Neuron (in vitro differentiated cells): ENCODE measurements at regions not wholly inside any gene's neighbourhood (a gene's known extent, or its start where the extent isn't known, plus 50 kb on each side); places are given as distances from the start of the nearest gene placed in this dataset.
"Not testable (repeated sequence)": the region's sequence is repeated elsewhere in the genome, so short reads cannot be mapped to it uniquely, and the experiment has no call there.

ENCODE experiments used
- H2AFZ ChIP-seq: one replicate; pipeline ENCODE4 v1.6.1; 2013; ENCODE audit warnings: low read depth, mild to moderate bottlenecking, inconsistent platforms, low read length, moderate library complexity
- H3K27me3 ChIP-seq: one replicate; pipeline ENCODE4 v1.6.1; 2013; ENCODE audit warnings: low read length; ENCODE audit not compliant: insufficient read depth
- H3K36me3 ChIP-seq: one replicate; pipeline ENCODE4 v1.6.1; 2013; ENCODE audit warnings: low read length; ENCODE audit not compliant: insufficient read depth
- H3K4me1 ChIP-seq: one replicate; pipeline ENCODE4 v1.6.1; 2013; ENCODE audit warnings: low read length; ENCODE audit not compliant: insufficient read depth
- H3K4me3 ChIP-seq: 2 replicates; pipeline ENCODE4 v1.5.1; 2013; ENCODE audit warnings: mild to moderate bottlenecking, low read length, moderate library complexity
- H3K9me3 ChIP-seq: one replicate; pipeline ENCODE4 v1.6.1; 2013; ENCODE audit warnings: low read length

GRCh38 chr16:60771138-60771537 lies 1265.1 kb downstream of the CDH8 start:
- H3K4me1 ChIP-seq: no peaks in the 10 kb centered on the region
- H3K4me3 ChIP-seq: no peak overlapping the region
- H3K27me3 ChIP-seq: no peaks in the 10 kb centered on the region
- H3K36me3 ChIP-seq: no peaks in the 10 kb centered on the region
- no peak overlapping the region for H2AFZ ChIP-seq
- no peaks in the 10 kb centered on the region for H3K9me3 ChIP-seq

- H3K36me3 ChIP-seq, H2AFZ ChIP-seq, H3K4me1 ChIP-seq, H3K9me3 ChIP-seq, H3K27me3 ChIP-seq, H3K4me3 ChIP-seq: not testable (repeated sequence)
These were observed 1265.9 kb downstream of the CDH8 start for GRCh38 chr16:60770384-60770783.

- H3K36me3 ChIP-seq: no peaks in the 10 kb centered on the region
- no peak overlapping the region for H3K4me3 ChIP-seq
- no peaks in the 10 kb centered on the region for H3K9me3 ChIP-seq
- H3K27me3 ChIP-seq: no peaks in the 10 kb centered on the region
- H3K4me1 ChIP-seq: no peaks in the 10 kb centered on the region
- H2AFZ ChIP-seq: no peak overlapping the region
These were observed 1272.4 kb downstream of the CDH8 start for GRCh38 chr16:60763869-60764268.

- H3K36me3 ChIP-seq: no peaks in the 10 kb centered on the region
- H3K4me1 ChIP-seq: no peaks in the 10 kb centered on the region
These were observed 1280.3 kb downstream of the CDH8 start for GRCh38 chr16:60755907-60756306.

GRCh38 chr16:60748366-60748765 lies 1287.9 kb downstream of the CDH8 start:
- no peaks in the 10 kb centered on the region for H3K27me3 ChIP-seq
- no peak overlapping the region for H2AFZ ChIP-seq
- H3K4me1 ChIP-seq: no peaks in the 10 kb centered on the region
- H3K4me3 ChIP-seq: no peak overlapping the region
- H3K36me3 ChIP-seq: no peaks in the 10 kb centered on the region
- H3K9me3 ChIP-seq: no peaks in the 10 kb centered on the region

More at GRCh38 chr16:60755907-60756306, 1280.3 kb downstream of the CDH8 start:
- no peaks in the 10 kb centered on the region for H3K27me3 ChIP-seq
- no peak overlapping the region for H3K4me3 ChIP-seq
- H3K9me3 ChIP-seq: no peaks in the 10 kb centered on the region
- H2AFZ ChIP-seq: no peak overlapping the region

- Histone ChIP-seq H3K9me3 (no peaks in the 10 kb centered on the region), H3K36me3 (no peaks in the 10 kb centered on the region), H3K4me1 (no peaks in the 10 kb centered on the region), H2AFZ (no peak overlapping the region), H3K4me3 (no peak overlapping the region), H3K27me3 (no peaks in the 10 kb centered on the region)
These were observed 1292.0 kb downstream of the CDH8 start for GRCh38 chr16:60744198-60744597.

GRCh38 chr16:60741810-60742209 lies 1294.4 kb downstream of the CDH8 start:
- no peaks in the 10 kb centered on the region for H3K27me3 ChIP-seq

GRCh38 chr16:60739737-60740683 lies 1296.2 kb downstream of the CDH8 start:
- H3K36me3 ChIP-seq: no peaks in the 10 kb centered on the region
- no peaks in the 10 kb centered on the region for H3K4me1 ChIP-seq
- H3K27me3 ChIP-seq: no peaks in the 10 kb centered on the region
- no peak overlapping the region for H3K4me3 ChIP-seq
- H2AFZ ChIP-seq: no peak overlapping the region
- H3K9me3 ChIP-seq: no peaks in the 10 kb centered on the region

More at GRCh38 chr16:60741810-60742209, 1294.4 kb downstream of the CDH8 start:
- H3K36me3 ChIP-seq: no peaks in the 10 kb centered on the region
- no peaks in the 10 kb centered on the region for H3K4me1 ChIP-seq
- H2AFZ ChIP-seq: no peak overlapping the region
- no peaks in the 10 kb centered on the region for H3K9me3 ChIP-seq
- no peak overlapping the region for H3K4me3 ChIP-seq

- Histone ChIP-seq H3K36me3 (no peaks in the 10 kb centered on the region), H3K9me3 (no peaks in the 10 kb centered on the region), H3K4me1 (no peaks in the 10 kb centered on the region)
These were observed 1304.7 kb downstream of the CDH8 start for GRCh38 chr16:60731329-60732050.

GRCh38 chr16:60729051-60729450 lies 1307.2 kb downstream of the CDH8 start:
- H3K4me3 ChIP-seq: no peak overlapping the region
- H2AFZ ChIP-seq: no peak overlapping the region

More at GRCh38 chr16:60731329-60732050, 1304.7 kb downstream of the CDH8 start:
- Histone ChIP-seq H3K4me3 (no peak overlapping the region), H2AFZ (no peak overlapping the region), H3K27me3 (no peaks in the 10 kb centered on the region)

GRCh38 chr16:60727851-60728250 lies 1308.4 kb downstream of the CDH8 start:
- no peak overlapping the region for H3K4me3 ChIP-seq
- H3K36me3 ChIP-seq: no peaks in the 10 kb centered on the region
- H3K9me3 ChIP-seq: no peaks in the 10 kb centered on the region
- H2AFZ ChIP-seq: no peak overlapping the region
- no peaks in the 10 kb centered on the region for H3K4me1 ChIP-seq
- H3K27me3 ChIP-seq: no peaks in the 10 kb centered on the region

More at GRCh38 chr16:60729051-60729450, 1307.2 kb downstream of the CDH8 start:
- no peaks in the 10 kb centered on the region for H3K36me3 ChIP-seq
- H3K4me1 ChIP-seq: no peaks in the 10 kb centered on the region
- H3K9me3 ChIP-seq: no peaks in the 10 kb centered on the region
- H3K27me3 ChIP-seq: no peaks in the 10 kb centered on the region

- Histone ChIP-seq H3K4me3 (no peak overlapping the region), H3K9me3 (no peaks in the 10 kb centered on the region)
These were observed 1316.2 kb downstream of the CDH8 start for GRCh38 chr16:60720060-60720459.

GRCh38 chr16:60717808-60718207 lies 1318.4 kb downstream of the CDH8 start:
- no peaks in the 10 kb centered on the region for H3K9me3 ChIP-seq

More at GRCh38 chr16:60720060-60720459, 1316.2 kb downstream of the CDH8 start:
- no peak overlapping the region for H2AFZ ChIP-seq
- no peaks in the 10 kb centered on the region for H3K27me3 ChIP-seq
- H3K4me1 ChIP-seq: no peaks in the 10 kb centered on the region
- no peaks in the 10 kb centered on the region for H3K36me3 ChIP-seq

More at GRCh38 chr16:60717808-60718207, 1318.4 kb downstream of the CDH8 start:
- Histone ChIP-seq H3K36me3 (no peaks in the 10 kb centered on the region), H3K27me3 (no peaks in the 10 kb centered on the region), H3K4me1 (no peaks in the 10 kb centered on the region), H2AFZ (no peak overlapping the region), H3K4me3 (no peak overlapping the region)
